GM19328 (cell line): ENCODE measurements at regions not wholly inside any gene's neighbourhood (a gene's known extent, or its start where the extent isn't known, plus 50 kb on each side); places are given as distances from the start of the nearest gene placed in this dataset.

Experiments
- ATAC-seq: cut with Tn5 transposase; IDR thresholded peaks from one replicate; pipeline ENCODE4 v1.9.1; 2021; ENCODE audit warnings: mild to moderate bottlenecking, moderate library complexity; ENCODE audit not compliant: unreplicated experiment

GRCh38 chr13:103731959-103732358 is 665.7 kb upstream of the SLC10A2 start:
- no peak for ATAC-seq

- no peak for ATAC-seq
These were observed 664.2 kb upstream of the SLC10A2 start for GRCh38 chr13:103730407-103730806.

- ATAC-seq = no peak
These were observed 660.6 kb upstream of the SLC10A2 start for GRCh38 chr13:103726808-103727207.

- ATAC-seq = no peak
These were observed 650.5 kb upstream of the SLC10A2 start for GRCh38 chr13:103716718-103717117.

GRCh38 chr13:103715335-103715734 is 649.1 kb upstream of the SLC10A2 start:
- no peak for ATAC-seq

GRCh38 chr13:103703246-103703645 is 637.0 kb upstream of the SLC10A2 start:
- no peak for ATAC-seq

- ATAC-seq = no peak
These were observed 631.8 kb upstream of the SLC10A2 start for GRCh38 chr13:103698000-103698399.

GRCh38 chr13:103695320-103695719 is 629.1 kb upstream of the SLC10A2 start:
- no peak for ATAC-seq

- ATAC-seq = no peak
These were observed 628.3 kb upstream of the SLC10A2 start for GRCh38 chr13:103694471-103694870.

GRCh38 chr13:103694033-103694432 is 627.8 kb upstream of the SLC10A2 start:
- ATAC-seq = no peak

GRCh38 chr13:103692442-103692841 is 626.2 kb upstream of the SLC10A2 start:
- ATAC-seq = no peak

- ATAC-seq = no peak
These were observed 610.1 kb upstream of the SLC10A2 start for GRCh38 chr13:103676329-103676728.

GRCh38 chr13:103671547-103671946 is 605.3 kb upstream of the SLC10A2 start:
- no peak for ATAC-seq

- ATAC-seq = no peak
These were observed 597.8 kb upstream of the SLC10A2 start for GRCh38 chr13:103663996-103664395.

GRCh38 chr13:103656311-103656710 is 590.1 kb upstream of the SLC10A2 start:
- no peak for ATAC-seq

- no peak for ATAC-seq
These were observed 574.4 kb upstream of the SLC10A2 start for GRCh38 chr13:103640606-103641005.

GRCh38 chr13:103639326-103639725 is 573.1 kb upstream of the SLC10A2 start:
- ATAC-seq = no peak

- ATAC-seq = no peak
These were observed 572.5 kb upstream of the SLC10A2 start for GRCh38 chr13:103638706-103639105.

- no peak for ATAC-seq
These were observed 567.8 kb upstream of the SLC10A2 start for GRCh38 chr13:103634066-103634465.

- no peak for ATAC-seq
These were observed 559.0 kb upstream of the SLC10A2 start for GRCh38 chr13:103625194-103625593.

GRCh38 chr13:103618151-103618550 is 551.9 kb upstream of the SLC10A2 start:
- ATAC-seq = no peak

- no peak for ATAC-seq
These were observed 549.6 kb upstream of the SLC10A2 start for GRCh38 chr13:103615771-103616170.

- no peak for ATAC-seq
These were observed 548.5 kb upstream of the SLC10A2 start for GRCh38 chr13:103614761-103615160.

- ATAC-seq = peak; percentile 85
These were observed 541.8 kb upstream of the SLC10A2 start for GRCh38 chr13:103607995-103608394.
